NT2/D1 (cell line): ENCODE measurements at regions not wholly inside any gene's neighbourhood (a gene's known extent, or its start where the extent isn't known, plus 50 kb on each side); places are given as distances from the start of the nearest gene placed in this dataset.

Source experiments
- DNase-seq: peaks from one replicate; pipeline ENCODE4 v3.0.0-alpha.2; 2011; ENCODE audit warnings: low read depth, low spot score
- H3K27me3 ChIP-seq: 2 replicates; pipeline ENCODE4 v1.6.0; 2011; ENCODE audit warnings: mild to moderate bottlenecking; ENCODE audit not compliant: insufficient read length, insufficient read depth
- H3K36me3 ChIP-seq: 2 replicates; pipeline ENCODE4 v1.6.1; 2011; ENCODE audit warnings: mild to moderate bottlenecking, low read length, mixed read lengths; ENCODE audit not compliant: insufficient read depth, insufficient read length
- H3K4me1 ChIP-seq: 2 replicates; pipeline ENCODE4 v1.5.1; 2011; ENCODE audit not compliant: insufficient read depth, insufficient read length
- H3K4me3 ChIP-seq: 2 replicates; pipeline ENCODE4 v1.5.1; 2011; ENCODE audit warnings: low read depth; ENCODE audit not compliant: insufficient read length
- H3K9ac ChIP-seq: 2 replicates; pipeline ENCODE4 v1.6.0; 2011; ENCODE audit warnings: low read depth; ENCODE audit not compliant: insufficient read length
- H3K9me3 ChIP-seq: 2 replicates; pipeline ENCODE4 v1.5.1; 2011; ENCODE audit warnings: mild to moderate bottlenecking, low read length; ENCODE audit not compliant: insufficient read depth
- SUZ12 ChIP-seq: IDR thresholded peaks from 2 replicates; pipeline ENCODE4 v1.6.1; 2011; ENCODE audit not compliant: insufficient read length, insufficient read depth; ENCODE audit errors: extremely low read depth
- YY1 ChIP-seq: IDR thresholded peaks from 2 replicates; pipeline ENCODE4 v1.6.1; 2011; ENCODE audit not compliant: insufficient read length, insufficient read depth
- ZNF274 ChIP-seq: IDR thresholded peaks from 2 replicates; pipeline ENCODE4 v1.6.1; 2011; ENCODE audit warnings: mild to moderate bottlenecking, low read depth, low read length

GRCh38 chr9:119712325-119712724, 343.1 kb upstream of the BRINP1 start:
- H3K9ac ChIP-seq = no peak overlapping the region
- no peak for DNase-seq
- H3K4me3 ChIP-seq = no peak overlapping the region
- no peaks in the 10 kb centered on the region for H3K4me1 ChIP-seq
- no peaks in the 10 kb centered on the region for H3K36me3 ChIP-seq
- no peaks in the 10 kb centered on the region for H3K9me3 ChIP-seq
- no peak for TF ChIP-seq YY1
- TF ChIP-seq SUZ12 = no peak
- TF ChIP-seq ZNF274 = no peak
- no peaks in the 10 kb centered on the region for H3K27me3 ChIP-seq

- H3K4me1 ChIP-seq = no peaks in the 10 kb centered on the region
- no peak for DNase-seq
- H3K27me3 ChIP-seq = no peaks in the 10 kb centered on the region
- no peak overlapping the region for H3K9ac ChIP-seq
- H3K4me3 ChIP-seq = no peak overlapping the region
- TF ChIP-seq ZNF274 (no peak), SUZ12 (no peak), YY1 (no peak)
- H3K9me3 ChIP-seq = no peaks in the 10 kb centered on the region
- H3K36me3 ChIP-seq = no peaks in the 10 kb centered on the region
Measured at GRCh38 chr9:119709431-119709830, 340.2 kb upstream of the BRINP1 start.

DNA sequence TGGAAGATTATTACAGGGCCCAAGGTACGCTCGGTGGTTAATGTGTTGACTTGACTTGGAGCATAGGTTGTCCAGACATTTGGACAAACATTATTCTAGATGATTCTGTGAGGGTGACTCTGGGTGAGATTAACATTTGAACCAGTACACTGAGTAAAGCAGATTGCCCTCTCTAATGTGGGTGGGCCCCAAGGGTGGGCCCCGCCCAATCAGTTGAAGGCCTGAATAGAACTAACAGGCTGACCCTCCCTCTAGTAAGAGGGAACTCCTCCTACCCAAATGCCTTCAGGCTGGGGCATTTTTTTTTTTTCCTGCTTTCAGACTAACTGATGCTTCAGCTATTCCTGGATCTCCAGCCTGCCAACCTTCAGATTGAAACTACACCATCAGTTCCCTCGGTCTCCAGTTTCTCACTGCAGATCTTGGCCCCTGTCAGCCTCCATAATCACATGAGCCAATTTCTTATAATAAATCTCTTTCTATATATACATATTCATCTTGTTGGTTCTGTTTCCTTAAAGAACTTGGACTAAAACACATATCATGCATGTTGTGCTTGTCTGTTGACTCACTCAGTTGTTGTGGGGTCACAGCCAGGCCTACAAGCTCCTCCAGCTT, 338.1 kb upstream of the BRINP1 start:
- H3K4me3 ChIP-seq = no peak overlapping the region
- DNase-seq = no peak
- TF ChIP-seq SUZ12 (no peak), ZNF274 (no peak), YY1 (no peak)
- H3K27me3 ChIP-seq = no peaks in the 10 kb centered on the region
- no peaks in the 10 kb centered on the region for H3K9me3 ChIP-seq
- H3K36me3 ChIP-seq = no peaks in the 10 kb centered on the region
- H3K4me1 ChIP-seq = no peaks in the 10 kb centered on the region
- H3K9ac ChIP-seq = no peak overlapping the region

- TF ChIP-seq SUZ12 (no peak), YY1 (no peak), ZNF274 (no peak)
- H3K4me3 ChIP-seq = no peak overlapping the region
- H3K9me3 ChIP-seq = no peaks in the 10 kb centered on the region
- H3K9ac ChIP-seq = no peak overlapping the region
- no peak for DNase-seq
- no peaks in the 10 kb centered on the region for H3K27me3 ChIP-seq
- no peaks in the 10 kb centered on the region for H3K4me1 ChIP-seq
- no peaks in the 10 kb centered on the region for H3K36me3 ChIP-seq
Measured at GRCh38 chr9:119701651-119702050, 332.4 kb upstream of the BRINP1 start.

GRCh38 chr9:119698535-119698934, 329.3 kb upstream of the BRINP1 start:
- DNase-seq = no peak
- no peak for TF ChIP-seq SUZ12
- TF ChIP-seq YY1 = no peak
- no peak for TF ChIP-seq ZNF274
- Histone ChIP-seq H3K9me3 (no peaks in the 10 kb centered on the region), H3K36me3 (no peaks in the 10 kb centered on the region), H3K27me3 (no peaks in the 10 kb centered on the region), H3K9ac (no peak overlapping the region), H3K4me1 (no peaks in the 10 kb centered on the region), H3K4me3 (no peak overlapping the region)

DNA sequence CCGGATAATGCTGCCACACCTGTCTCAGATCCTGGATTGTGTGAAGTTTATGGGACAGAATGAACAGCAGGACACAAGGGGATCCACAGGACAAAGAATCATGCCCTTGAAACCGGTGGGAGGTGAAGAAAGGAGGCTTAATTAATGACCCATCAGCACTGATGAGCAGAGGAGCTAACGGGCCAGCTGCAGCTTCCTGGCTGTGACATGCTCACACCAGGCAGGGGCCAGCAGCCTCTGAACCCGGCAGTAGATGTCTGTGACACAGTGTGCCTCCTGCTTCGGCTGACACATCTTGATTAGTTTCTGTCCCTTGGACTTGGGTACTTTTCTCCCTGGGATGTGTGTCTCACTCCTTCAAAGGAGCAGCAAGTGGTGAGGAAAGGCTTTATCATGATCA, 328.8 kb upstream of the BRINP1 start:
- no peak for TF ChIP-seq YY1
- no peak for TF ChIP-seq ZNF274
- no peak for TF ChIP-seq SUZ12
- DNase-seq = no peak
- H3K27me3 ChIP-seq = no peaks in the 10 kb centered on the region

DNA sequence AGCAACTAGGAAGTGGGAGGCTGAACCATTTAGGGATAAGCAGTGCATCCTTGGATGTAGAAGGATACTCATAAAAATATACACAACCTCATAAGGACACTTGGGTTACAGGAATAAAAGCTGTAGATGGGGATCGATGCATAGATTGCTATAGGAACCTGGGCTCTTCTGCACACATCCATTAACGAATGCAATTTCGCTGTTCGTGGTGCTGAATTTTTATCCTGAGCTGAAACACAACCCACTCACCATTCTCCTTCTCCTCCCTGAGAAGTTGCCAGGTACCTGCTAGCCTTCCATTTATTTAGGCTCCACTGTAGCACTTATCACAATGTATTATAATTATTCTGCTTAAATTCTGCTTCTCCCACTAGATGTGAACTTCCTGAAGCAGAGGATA, 320.6 kb upstream of the BRINP1 start:
- H3K9ac ChIP-seq = no peak overlapping the region
- TF ChIP-seq YY1 (no peak), SUZ12 (no peak), ZNF274 (no peak)
- H3K4me3 ChIP-seq = no peak overlapping the region
- no peaks in the 10 kb centered on the region for H3K27me3 ChIP-seq
- no peaks in the 10 kb centered on the region for H3K4me1 ChIP-seq
- no peaks in the 10 kb centered on the region for H3K36me3 ChIP-seq
- no peak for DNase-seq
- H3K9me3 ChIP-seq = no peaks in the 10 kb centered on the region

More for the DNA sequence above, 328.8 kb upstream of the BRINP1 start:
- H3K36me3 ChIP-seq = no peaks in the 10 kb centered on the region
- no peak overlapping the region for H3K9ac ChIP-seq
- H3K4me3 ChIP-seq = no peak overlapping the region
- H3K9me3 ChIP-seq = no peaks in the 10 kb centered on the region
- no peaks in the 10 kb centered on the region for H3K4me1 ChIP-seq

DNA sequence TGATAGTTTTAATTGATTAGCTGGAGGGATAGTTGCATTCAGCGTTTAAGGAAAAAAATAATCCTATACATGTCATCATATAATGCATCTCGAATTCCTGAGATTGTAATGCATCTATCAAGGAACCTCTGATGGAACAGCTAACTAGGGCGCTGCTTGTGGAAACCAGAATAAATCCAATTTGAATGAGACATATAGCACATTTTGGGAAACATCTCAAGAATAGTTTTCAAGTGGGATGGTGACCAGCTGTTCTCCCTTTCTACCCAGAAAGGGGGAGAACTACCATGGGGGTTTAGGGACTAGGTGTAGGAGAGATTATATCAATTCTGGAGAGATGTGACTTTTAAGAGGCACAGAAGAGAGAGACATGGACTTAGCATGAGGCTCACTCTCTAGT, 319.3 kb upstream of the BRINP1 start:
- DNase-seq = no peak
- Histone ChIP-seq H3K36me3 (no peaks in the 10 kb centered on the region), H3K4me3 (no peak overlapping the region), H3K9me3 (no peaks in the 10 kb centered on the region), H3K4me1 (no peaks in the 10 kb centered on the region), H3K27me3 (no peaks in the 10 kb centered on the region), H3K9ac (no peak overlapping the region)
- no peak for TF ChIP-seq ZNF274
- no peak for TF ChIP-seq SUZ12
- no peak for TF ChIP-seq YY1
